ENCODE measurements at regions not wholly inside any gene's neighbourhood (a gene's known extent, or its start where the extent isn't known, plus 50 kb on each side); places are given as distances from the start of the nearest gene placed in this dataset.

GRCh38 chr2:235314371-235314930 lies 179.4 kb upstream of the AGAP1 start:
- TF ChIP-seq, protein P1, sequence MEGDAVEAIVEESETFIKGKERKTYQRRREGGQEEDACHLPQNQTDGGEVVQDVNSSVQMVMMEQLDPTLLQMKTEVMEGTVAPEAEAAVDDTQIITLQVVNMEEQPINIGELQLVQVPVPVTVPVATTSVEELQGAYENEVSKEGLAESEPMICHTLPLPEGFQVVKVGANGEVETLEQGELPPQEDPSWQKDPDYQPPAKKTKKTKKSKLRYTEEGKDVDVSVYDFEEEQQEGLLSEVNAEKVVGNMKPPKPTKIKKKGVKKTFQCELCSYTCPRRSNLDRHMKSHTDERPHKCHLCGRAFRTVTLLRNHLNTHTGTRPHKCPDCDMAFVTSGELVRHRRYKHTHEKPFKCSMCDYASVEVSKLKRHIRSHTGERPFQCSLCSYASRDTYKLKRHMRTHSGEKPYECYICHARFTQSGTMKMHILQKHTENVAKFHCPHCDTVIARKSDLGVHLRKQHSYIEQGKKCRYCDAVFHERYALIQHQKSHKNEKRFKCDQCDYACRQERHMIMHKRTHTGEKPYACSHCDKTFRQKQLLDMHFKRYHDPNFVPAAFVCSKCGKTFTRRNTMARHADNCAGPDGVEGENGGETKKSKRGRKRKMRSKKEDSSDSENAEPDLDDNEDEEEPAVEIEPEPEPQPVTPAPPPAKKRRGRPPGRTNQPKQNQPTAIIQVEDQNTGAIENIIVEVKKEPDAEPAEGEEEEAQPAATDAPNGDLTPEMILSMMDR (conservative IDR thresholded peaks at IDR 0.05 in 1 of 2, IDR thresholded peaks at IDR 0.05 in 1 of 2; ENCODE audit: low read depth in 1 of 2, low read length in 2 of 2): no peak
- no peak for TF ChIP-seq EZH2 (IDR thresholded peaks at IDR 0.05; ENCODE audit: low read length, missing control alignments)

Measured in fibroblast of lung (primary cell).